ENCODE measurements at regions not wholly inside any gene's neighbourhood (a gene's known extent, or its start where the extent isn't known, plus 50 kb on each side); places are given as distances from the start of the nearest gene placed in this dataset.

DNA sequence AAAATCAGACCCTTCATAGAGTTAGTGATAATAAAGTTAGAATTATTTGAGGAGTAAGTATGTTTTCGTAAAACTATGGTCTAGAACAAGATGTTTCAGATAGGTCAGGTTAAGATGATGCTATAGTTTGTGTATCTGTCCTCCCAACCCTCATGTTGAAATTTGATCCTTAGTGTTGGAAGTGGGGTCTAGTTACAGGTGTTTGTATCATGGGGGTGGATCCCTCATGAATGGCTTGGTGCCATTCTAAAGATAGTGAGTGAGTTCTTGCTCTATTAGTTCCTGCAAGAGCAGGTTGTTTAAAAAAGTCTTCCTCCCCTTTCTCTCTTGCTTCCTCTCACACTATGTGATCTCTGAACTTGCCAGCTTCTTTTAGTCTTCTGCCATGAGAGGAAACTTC, 707.3 kb upstream of the FOXG1 start:
- TF ChIP-seq, protein P1, sequence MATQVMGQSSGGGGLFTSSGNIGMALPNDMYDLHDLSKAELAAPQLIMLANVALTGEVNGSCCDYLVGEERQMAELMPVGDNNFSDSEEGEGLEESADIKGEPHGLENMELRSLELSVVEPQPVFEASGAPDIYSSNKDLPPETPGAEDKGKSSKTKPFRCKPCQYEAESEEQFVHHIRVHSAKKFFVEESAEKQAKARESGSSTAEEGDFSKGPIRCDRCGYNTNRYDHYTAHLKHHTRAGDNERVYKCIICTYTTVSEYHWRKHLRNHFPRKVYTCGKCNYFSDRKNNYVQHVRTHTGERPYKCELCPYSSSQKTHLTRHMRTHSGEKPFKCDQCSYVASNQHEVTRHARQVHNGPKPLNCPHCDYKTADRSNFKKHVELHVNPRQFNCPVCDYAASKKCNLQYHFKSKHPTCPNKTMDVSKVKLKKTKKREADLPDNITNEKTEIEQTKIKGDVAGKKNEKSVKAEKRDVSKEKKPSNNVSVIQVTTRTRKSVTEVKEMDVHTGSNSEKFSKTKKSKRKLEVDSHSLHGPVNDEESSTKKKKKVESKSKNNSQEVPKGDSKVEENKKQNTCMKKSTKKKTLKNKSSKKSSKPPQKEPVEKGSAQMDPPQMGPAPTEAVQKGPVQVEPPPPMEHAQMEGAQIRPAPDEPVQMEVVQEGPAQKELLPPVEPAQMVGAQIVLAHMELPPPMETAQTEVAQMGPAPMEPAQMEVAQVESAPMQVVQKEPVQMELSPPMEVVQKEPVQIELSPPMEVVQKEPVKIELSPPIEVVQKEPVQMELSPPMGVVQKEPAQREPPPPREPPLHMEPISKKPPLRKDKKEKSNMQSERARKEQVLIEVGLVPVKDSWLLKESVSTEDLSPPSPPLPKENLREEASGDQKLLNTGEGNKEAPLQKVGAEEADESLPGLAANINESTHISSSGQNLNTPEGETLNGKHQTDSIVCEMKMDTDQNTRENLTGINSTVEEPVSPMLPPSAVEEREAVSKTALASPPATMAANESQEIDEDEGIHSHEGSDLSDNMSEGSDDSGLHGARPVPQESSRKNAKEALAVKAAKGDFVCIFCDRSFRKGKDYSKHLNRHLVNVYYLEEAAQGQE (IDR thresholded peaks at IDR 0.05; ENCODE audit: insufficient read depth in 1 of 2, low read depth in 2 of 2, low read length in 1 of 2): no peak
- TF ChIP-seq POLR2AphosphoS5 (IDR thresholded peaks at IDR 0.05; ENCODE audit: low read depth, low read length) (no peak), TCF7L2 (IDR thresholded peaks at IDR 0.05; ENCODE audit: low read depth, low read length) (no peak)
- TF ChIP-seq, protein P2, sequence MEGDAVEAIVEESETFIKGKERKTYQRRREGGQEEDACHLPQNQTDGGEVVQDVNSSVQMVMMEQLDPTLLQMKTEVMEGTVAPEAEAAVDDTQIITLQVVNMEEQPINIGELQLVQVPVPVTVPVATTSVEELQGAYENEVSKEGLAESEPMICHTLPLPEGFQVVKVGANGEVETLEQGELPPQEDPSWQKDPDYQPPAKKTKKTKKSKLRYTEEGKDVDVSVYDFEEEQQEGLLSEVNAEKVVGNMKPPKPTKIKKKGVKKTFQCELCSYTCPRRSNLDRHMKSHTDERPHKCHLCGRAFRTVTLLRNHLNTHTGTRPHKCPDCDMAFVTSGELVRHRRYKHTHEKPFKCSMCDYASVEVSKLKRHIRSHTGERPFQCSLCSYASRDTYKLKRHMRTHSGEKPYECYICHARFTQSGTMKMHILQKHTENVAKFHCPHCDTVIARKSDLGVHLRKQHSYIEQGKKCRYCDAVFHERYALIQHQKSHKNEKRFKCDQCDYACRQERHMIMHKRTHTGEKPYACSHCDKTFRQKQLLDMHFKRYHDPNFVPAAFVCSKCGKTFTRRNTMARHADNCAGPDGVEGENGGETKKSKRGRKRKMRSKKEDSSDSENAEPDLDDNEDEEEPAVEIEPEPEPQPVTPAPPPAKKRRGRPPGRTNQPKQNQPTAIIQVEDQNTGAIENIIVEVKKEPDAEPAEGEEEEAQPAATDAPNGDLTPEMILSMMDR (IDR thresholded peaks at IDR 0.05): no peak
